SJSA1 (cell line): ENCODE measurements at regions not wholly inside any gene's neighbourhood (a gene's known extent, or its start where the extent isn't known, plus 50 kb on each side); places are given as distances from the start of the nearest gene placed in this dataset.

Source experiments
- DNase-seq, 2 experiments: peaks; one replicate each; pipeline ENCODE4 v3.0.0-alpha.2; 2015 to 2020; ENCODE audit warnings: low spot score in 2 of 2, low read depth in 1 of 2
- H3K27ac ChIP-seq: fragments of 250-450 bp; sonication (Bioruptor Pico); 2 replicates; pipeline ENCODE4 v1.5.1; 2020; ENCODE audit warnings: mild to moderate bottlenecking, moderate library complexity
- H3K27me3 ChIP-seq: fragments of 250-450 bp; sonication (Bioruptor Pico); replicated peaks from 2 replicates; pipeline ENCODE4 v1.5.1; 2020; ENCODE audit warnings: mild to moderate bottlenecking, moderate library complexity
- H3K36me3 ChIP-seq: fragments of 250-450 bp; sonication (Bioruptor Pico); 2 replicates; pipeline ENCODE4 v1.5.1; 2020; ENCODE audit warnings: mild to moderate bottlenecking
- H3K4me1 ChIP-seq: fragments of 250-450 bp; sonication (Bioruptor Pico); replicated peaks from 2 replicates; pipeline ENCODE4 v1.6.1; 2021; ENCODE audit warnings: mild to moderate bottlenecking
- H3K4me3 ChIP-seq: fragments of 250-450 bp; sonication (Bioruptor Pico); 2 replicates; pipeline ENCODE4 v1.5.1; 2020; ENCODE audit warnings: mild to moderate bottlenecking
- H3K9me3 ChIP-seq: fragments of 250-450 bp; sonication (Bioruptor Pico); replicated peaks from 2 replicates; pipeline ENCODE4 v1.5.1; 2020; ENCODE audit warnings: mild to moderate bottlenecking

GRCh38 chr3:130242850-130243569 lies 102.5 kb upstream of the COL6A5 start:
- no peaks in the 10 kb centered on the region for H3K9me3 ChIP-seq

GRCh38 chr3:130243808-130244207 lies 101.7 kb upstream of the COL6A5 start:
- DNase-seq, result no peak
- Histone ChIP-seq H3K27ac (no peak overlapping the region), H3K4me1 (no peaks in the 10 kb centered on the region), H3K9me3 (no peaks in the 10 kb centered on the region), H3K4me3 (no peak overlapping the region), H3K36me3 (no peaks in the 10 kb centered on the region), H3K27me3 (no peaks in the 10 kb centered on the region)

More at GRCh38 chr3:130242850-130243569, 102.5 kb upstream of the COL6A5 start:
- Histone ChIP-seq H3K4me3 (no peak overlapping the region), H3K27me3 (no peaks in the 10 kb centered on the region), H3K4me1 (no peaks in the 10 kb centered on the region), H3K36me3 (no peaks in the 10 kb centered on the region), H3K27ac (no peak overlapping the region)
- no peak for DNase-seq

- Histone ChIP-seq H3K9me3 (no peaks in the 10 kb centered on the region), H3K27me3 (no peaks in the 10 kb centered on the region), H3K27ac (no peak overlapping the region), H3K4me1 (no peaks in the 10 kb centered on the region), H3K4me3 (no peak overlapping the region), H3K36me3 (no peaks in the 10 kb centered on the region)
- DNase-seq, result no peak
These were observed 94.5 kb upstream of the COL6A5 start for GRCh38 chr3:130250982-130251381.

GRCh38 chr3:130255442-130255841 lies 90.0 kb upstream of the COL6A5 start:
- DNase-seq, result no peak
- Histone ChIP-seq H3K4me3 (no peak overlapping the region), H3K27me3 (no peaks in the 10 kb centered on the region), H3K36me3 (no peaks in the 10 kb centered on the region), H3K27ac (no peak overlapping the region), H3K9me3 (no peaks in the 10 kb centered on the region), H3K4me1 (no peaks in the 10 kb centered on the region)

DNA sequence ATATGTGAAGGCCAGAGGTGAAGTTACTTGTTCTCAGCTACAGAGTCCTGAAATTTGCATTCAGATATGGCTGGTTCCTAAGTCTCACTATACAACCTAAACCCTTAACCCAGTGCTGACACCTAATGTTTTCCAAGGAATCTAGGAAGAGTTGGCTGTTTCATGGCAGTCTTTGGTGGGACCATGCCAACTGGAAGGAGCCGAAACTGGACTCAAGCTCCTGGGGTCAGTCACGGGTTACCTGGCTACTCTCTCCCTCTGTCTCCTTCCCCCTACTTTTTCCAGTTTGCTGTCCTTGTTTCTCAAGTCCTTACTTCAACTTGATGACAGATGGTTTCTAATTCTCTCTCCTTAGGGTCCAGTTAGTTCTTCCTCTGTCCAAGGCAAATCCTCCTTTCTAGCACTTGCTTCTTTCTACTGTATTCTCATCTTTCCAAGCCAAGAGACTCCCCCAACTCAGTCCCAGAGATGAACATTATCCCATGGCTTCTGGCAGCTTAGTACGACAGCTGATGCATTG lies 88.6 kb upstream of the COL6A5 start:
- Histone ChIP-seq H3K36me3 (no peaks in the 10 kb centered on the region), H3K4me1 (no peaks in the 10 kb centered on the region), H3K27me3 (no peaks in the 10 kb centered on the region), H3K4me3 (no peak overlapping the region), H3K9me3 (no peaks in the 10 kb centered on the region), H3K27ac (no peak overlapping the region)
- no peak for DNase-seq

GRCh38 chr3:130258532-130258952 lies 86.9 kb upstream of the COL6A5 start:
- no peak for DNase-seq
- no peaks in the 10 kb centered on the region for H3K9me3 ChIP-seq

GRCh38 chr3:130259166-130259874 lies 86.2 kb upstream of the COL6A5 start:
- H3K9me3 ChIP-seq, result no peaks in the 10 kb centered on the region
- H3K27ac ChIP-seq, result no peak overlapping the region
- no peaks in the 10 kb centered on the region for H3K36me3 ChIP-seq
- DNase-seq, result no peak
- H3K4me1 ChIP-seq, result no peaks in the 10 kb centered on the region
- no peaks in the 10 kb centered on the region for H3K27me3 ChIP-seq
- no peak overlapping the region for H3K4me3 ChIP-seq

More at GRCh38 chr3:130258532-130258952, 86.9 kb upstream of the COL6A5 start:
- no peaks in the 10 kb centered on the region for H3K36me3 ChIP-seq
- no peaks in the 10 kb centered on the region for H3K4me1 ChIP-seq
- no peak overlapping the region for H3K27ac ChIP-seq
- H3K27me3 ChIP-seq, result no peaks in the 10 kb centered on the region
- H3K4me3 ChIP-seq, result no peak overlapping the region

DNA sequence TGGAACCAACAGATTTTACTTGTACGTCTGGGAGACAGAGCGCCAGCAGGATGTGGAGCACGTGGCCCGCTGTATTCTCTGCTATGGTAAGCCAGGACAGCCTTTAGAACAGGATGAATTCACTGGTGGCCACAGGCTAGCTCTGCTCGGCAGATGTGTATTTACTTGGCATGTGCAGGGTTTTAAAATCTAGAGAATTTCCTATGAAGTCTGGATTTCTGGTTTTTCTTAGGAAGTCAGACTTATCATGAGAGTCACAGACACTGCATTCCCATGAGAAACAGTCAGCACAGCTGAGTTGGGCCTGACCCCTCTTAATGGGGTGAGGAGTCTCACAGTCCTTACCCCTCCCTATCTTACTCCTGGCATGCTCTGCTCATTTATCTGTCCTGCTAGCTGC lies 84.6 kb upstream of the COL6A5 start:
- H3K4me1 ChIP-seq, result no peaks in the 10 kb centered on the region
- no peak overlapping the region for H3K27ac ChIP-seq
- no peak overlapping the region for H3K4me3 ChIP-seq
- no peaks in the 10 kb centered on the region for H3K9me3 ChIP-seq
- H3K27me3 ChIP-seq, result no peaks in the 10 kb centered on the region
- no peaks in the 10 kb centered on the region for H3K36me3 ChIP-seq
- DNase-seq, result no peak

DNA sequence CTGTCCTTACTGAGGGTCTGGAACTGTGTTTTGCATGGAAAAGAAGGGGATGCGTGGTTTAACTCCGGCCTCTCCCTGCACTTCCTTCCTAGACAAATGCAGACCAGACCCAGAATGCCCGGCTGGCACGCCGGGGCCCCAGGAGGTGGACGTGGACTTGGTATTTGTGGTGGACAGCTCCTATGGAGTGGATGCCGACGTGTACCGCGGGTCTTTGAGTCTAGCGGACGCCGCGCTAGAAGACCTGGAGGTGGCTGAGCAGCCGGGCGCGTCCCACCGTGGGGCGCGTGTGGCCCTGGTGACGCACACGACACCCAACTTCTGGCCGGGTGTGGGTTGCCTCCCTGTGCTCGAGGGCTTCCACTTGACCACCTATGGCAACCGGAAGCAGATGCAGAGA lies 81.8 kb upstream of the COL6A5 start:
- H3K4me3 ChIP-seq, result no peak overlapping the region
- H3K27me3 ChIP-seq, result no peaks in the 10 kb centered on the region
- no peaks in the 10 kb centered on the region for H3K4me1 ChIP-seq
- no peaks in the 10 kb centered on the region for H3K9me3 ChIP-seq
- DNase-seq, result no peak
- no peaks in the 10 kb centered on the region for H3K36me3 ChIP-seq
- H3K27ac ChIP-seq, result no peak overlapping the region

DNA sequence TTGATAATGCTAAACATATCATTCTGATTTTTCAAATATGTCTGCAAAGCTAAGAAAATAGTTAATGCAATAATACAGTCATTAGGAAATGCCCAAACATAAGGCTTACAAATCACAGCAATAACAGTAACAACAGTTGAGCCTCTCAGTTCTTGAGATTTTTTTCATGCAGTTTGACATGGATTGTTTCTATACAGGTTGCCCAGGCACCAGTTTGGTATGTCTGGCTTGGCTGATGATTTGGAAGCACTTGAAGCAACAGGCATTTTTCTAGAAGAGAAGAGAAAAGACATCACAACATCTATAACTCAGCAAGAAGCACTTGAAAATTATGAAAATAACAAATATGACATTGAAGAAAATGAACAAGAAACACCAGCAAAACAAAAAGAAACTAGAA lies 78.7 kb upstream of the COL6A5 start:
- no peak overlapping the region for H3K27ac ChIP-seq
- H3K27me3 ChIP-seq, result peaks cover 6% of the 10 kb centered on the region; the same call in 1 of the 2 replicates
- H3K4me1 ChIP-seq, result no peaks in the 10 kb centered on the region
- H3K36me3 ChIP-seq, result no peaks in the 10 kb centered on the region
- no peak overlapping the region for H3K4me3 ChIP-seq
- DNase-seq, result no peak
- H3K9me3 ChIP-seq, result no peaks in the 10 kb centered on the region

DNA sequence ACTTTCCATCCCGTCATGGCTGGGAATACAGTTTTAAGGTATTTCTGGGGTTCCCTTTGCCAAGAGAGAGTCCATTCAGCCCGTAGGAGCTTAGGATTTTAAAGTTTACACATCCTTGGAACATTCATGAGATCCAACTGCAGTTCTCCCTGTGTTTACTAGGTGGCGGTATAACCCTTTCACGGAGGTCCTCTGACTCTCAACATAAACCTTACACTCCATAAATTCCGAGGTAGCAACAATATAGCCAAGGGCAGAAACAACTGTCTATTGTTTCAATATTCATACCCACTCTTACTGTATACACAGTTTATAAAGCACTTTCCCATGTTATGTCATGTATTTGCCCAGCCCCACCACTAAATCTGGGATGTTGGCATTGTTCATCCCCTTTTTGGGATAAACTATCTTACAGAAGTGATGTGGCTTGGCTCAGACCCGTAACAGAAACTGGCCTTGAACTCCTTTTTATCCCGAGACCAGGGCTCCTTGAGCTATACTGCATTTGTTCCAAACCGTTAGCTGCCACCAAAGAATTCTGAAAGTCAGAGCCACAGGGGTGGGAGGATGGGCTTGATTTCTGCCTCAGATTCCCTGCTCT lies 69.2 kb upstream of the COL6A5 start:
- Histone ChIP-seq H3K4me3 (no peak overlapping the region), H3K9me3 (no peaks in the 10 kb centered on the region), H3K36me3 (no peaks in the 10 kb centered on the region), H3K27me3 (no peaks in the 10 kb centered on the region; the same call in none of the 2 replicates), H3K4me1 (no peaks in the 10 kb centered on the region), H3K27ac (no peak overlapping the region)
- DNase-seq, result peak in 1 of 2 experiments; percentile 36

GRCh38 chr3:130288670-130289069 lies 56.8 kb upstream of the COL6A5 start:
- Histone ChIP-seq H3K27ac (no peak overlapping the region), H3K4me3 (no peak overlapping the region), H3K4me1 (no peaks in the 10 kb centered on the region), H3K9me3 (no peaks in the 10 kb centered on the region), H3K36me3 (no peaks in the 10 kb centered on the region), H3K27me3 (no peaks in the 10 kb centered on the region)
- DNase-seq, result no peak

GRCh38 chr3:130291148-130291547 lies 54.3 kb upstream of the COL6A5 start:
- Histone ChIP-seq H3K4me3 (no peak overlapping the region), H3K9me3 (no peaks in the 10 kb centered on the region), H3K4me1 (no peaks in the 10 kb centered on the region), H3K27me3 (no peaks in the 10 kb centered on the region), H3K27ac (no peak overlapping the region), H3K36me3 (no peaks in the 10 kb centered on the region)
- DNase-seq, result no peak

DNA sequence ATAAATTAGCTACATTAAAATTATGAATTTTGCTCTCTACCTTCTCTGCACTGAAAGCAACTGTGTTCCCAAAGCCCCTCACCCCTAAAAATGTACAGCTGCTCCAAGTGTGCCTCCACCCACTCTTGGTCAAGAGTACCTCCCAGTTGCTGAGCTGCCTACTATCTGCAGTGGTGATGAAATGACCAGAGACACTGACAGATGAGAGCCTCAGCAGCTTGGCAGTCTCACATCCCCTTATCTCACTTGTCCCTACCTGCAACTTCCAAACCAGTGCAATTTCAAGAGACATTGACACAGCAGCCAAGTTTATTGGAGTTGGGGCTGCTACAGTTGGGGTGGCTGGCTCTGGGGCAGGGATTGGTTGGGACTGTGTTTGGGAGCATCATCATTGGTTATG lies 52.2 kb upstream of the COL6A5 start:
- Histone ChIP-seq H3K4me3 (no peak overlapping the region), H3K27me3 (no peaks in the 10 kb centered on the region), H3K36me3 (no peaks in the 10 kb centered on the region), H3K9me3 (no peaks in the 10 kb centered on the region), H3K27ac (no peak overlapping the region), H3K4me1 (no peaks in the 10 kb centered on the region)
- no peak for DNase-seq
